ENCODE measurements at regions not wholly inside any gene's neighbourhood (a gene's known extent, or its start where the extent isn't known, plus 50 kb on each side); places are given as distances from the start of the nearest gene placed in this dataset.

DNA sequence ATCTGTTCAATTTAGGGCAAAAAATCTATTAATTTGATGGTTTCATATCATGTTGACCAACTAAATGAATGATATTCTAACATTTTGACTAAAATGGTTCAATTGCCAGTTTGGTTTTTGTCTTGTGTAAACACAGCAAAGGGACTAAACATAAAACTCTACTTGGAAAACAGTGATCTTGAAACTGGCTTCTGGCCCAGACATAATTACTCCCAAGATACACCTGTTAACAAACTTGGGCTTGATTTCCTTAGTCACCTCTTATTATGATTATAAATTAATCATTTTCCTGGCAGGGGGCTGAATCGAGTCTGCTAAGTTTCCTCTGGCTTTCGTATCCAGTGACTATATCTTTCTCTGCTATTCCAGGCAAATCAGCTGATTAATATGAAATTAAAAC lies 78.0 kb upstream of the OXGR1 start:
- no TSS peak for BruUV-seq (replicated peaks)
- no peaks in the 10 kb centered on the region for H3K9me1 ChIP-seq (replicated peaks; ENCODE audit: control insufficient read depth, extremely low read depth, insufficient read depth, low read length)
- no peaks in the 10 kb centered on the region for H3K9me3 ChIP-seq (replicated peaks; ENCODE audit: control insufficient read depth, insufficient read depth, low read length)
- ChIA-PET CTCF (no interaction called here), POLR2A (no interaction called here)
- no peak overlapping the region for H3K27ac ChIP-seq (ENCODE audit: insufficient read depth, low read depth, low read length)
- intact Hi-C loops (cut with micrococcal nuclease), result no loop called here
- H3K36me3 ChIP-seq (ENCODE audit: control insufficient read depth in 2 of 2, extremely low read depth in 1 of 2, insufficient read depth in 2 of 2, low read length in 2 of 2), result no peaks in the 10 kb centered on the region
- dilution Hi-C loops (cut with MboI; ENCODE audit: extremely low pct_ligation_motif_present, low sequenced_read_pairs), result no loop called here
- H3K9ac ChIP-seq (replicated peaks; ENCODE audit: extremely low read depth, insufficient read depth, low read length), result no peak overlapping the region
- no peaks in the 10 kb centered on the region for H3K4me1 ChIP-seq (ENCODE audit: control insufficient read depth, extremely low read depth, insufficient read depth, low read length)
- H4K20me1 ChIP-seq (replicated peaks; ENCODE audit: control insufficient read depth, extremely low read depth, insufficient read depth, low read length), result no peaks in the 10 kb centered on the region
- no peaks in the 10 kb centered on the region for H3K79me2 ChIP-seq (ENCODE audit: control insufficient read depth, insufficient read depth, low read length)
- peaks cover 11 to 15% of the 10 kb centered on the region in 2 experiments for H3K27me3 ChIP-seq (ENCODE audit: control insufficient read depth in 2 of 2, insufficient read depth in 2 of 2, low read length in 2 of 2)
- no peak overlapping the region for H3K4me2 ChIP-seq (ENCODE audit: insufficient read depth, low read length)
- H2AFZ ChIP-seq (ENCODE audit: low read depth, low read length), result no peak overlapping the region
- H3K4me3 ChIP-seq (replicated peaks in 1 of 3; ENCODE audit: insufficient read depth in 1 of 3, low read depth in 1 of 3, low read length in 3 of 3), result no peak overlapping the region
- TF ChIP-seq GATA2 (IDR thresholded peaks at IDR 0.05; ENCODE audit: insufficient read depth, insufficient read length, low read depth, low read length), result no peak
- TF ChIP-seq JUN (IDR thresholded peaks at IDR 0.05; ENCODE audit: borderline replicate concordance, insufficient read depth, insufficient read length, low read depth), result no peak
- TF ChIP-seq, protein P1, sequence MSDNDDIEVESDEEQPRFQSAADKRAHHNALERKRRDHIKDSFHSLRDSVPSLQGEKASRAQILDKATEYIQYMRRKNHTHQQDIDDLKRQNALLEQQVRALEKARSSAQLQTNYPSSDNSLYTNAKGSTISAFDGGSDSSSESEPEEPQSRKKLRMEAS (IDR thresholded peaks at IDR 0.05; ENCODE audit: insufficient read depth, insufficient read length), result no peak
- no peak for TF ChIP-seq POLR2A (IDR thresholded peaks at IDR 0.05; ENCODE audit: low read depth, low read length)
- TF ChIP-seq EZH2 (IDR thresholded peaks at IDR 0.05; ENCODE audit: borderline replicate concordance, low read depth, low read length, severe bottlenecking), result no peak
- no peak for TF ChIP-seq MYC (IDR thresholded peaks at IDR 0.05; ENCODE audit: low read depth, low read length)
- no peak for DNase-seq (ENCODE audit: low read depth, low spot score)
- FAIRE-seq, result no peak

GRCh38 chr13:97074618-97075017 lies 80.3 kb upstream of the OXGR1 start:
- H3K4me2 ChIP-seq (ENCODE audit: insufficient read depth, low read length), result no peak overlapping the region
- no peak for DNase-seq (ENCODE audit: low read depth, low spot score)
- H2AFZ ChIP-seq (ENCODE audit: low read depth, low read length), result no peak overlapping the region
- no peaks in the 10 kb centered on the region for H3K9me3 ChIP-seq (replicated peaks; ENCODE audit: control insufficient read depth, insufficient read depth, low read length)
- FAIRE-seq, result no peak
- no peaks in the 10 kb centered on the region for H3K9me1 ChIP-seq (replicated peaks; ENCODE audit: control insufficient read depth, extremely low read depth, insufficient read depth, low read length)
- no peak overlapping the region for H3K4me3 ChIP-seq (replicated peaks in 1 of 3; ENCODE audit: insufficient read depth in 1 of 3, low read depth in 1 of 3, low read length in 3 of 3)
- ChIA-PET POLR2A (no interaction called here), CTCF (interaction anchor here (1.5 to 2.1 kb wide), 2 partner anchors 12 to 57 kb away, joined by 3 to 6 read pairs; no protein-coding TSS in a partner anchor)
- no peaks in the 10 kb centered on the region for H3K79me2 ChIP-seq (ENCODE audit: control insufficient read depth, insufficient read depth, low read length)
- TF ChIP-seq GATA2 (IDR thresholded peaks at IDR 0.05; ENCODE audit: insufficient read depth, insufficient read length, low read depth, low read length), result no peak
- no peak for TF ChIP-seq MYC (IDR thresholded peaks at IDR 0.05; ENCODE audit: low read depth, low read length)
- no peaks in the 10 kb centered on the region for H4K20me1 ChIP-seq (replicated peaks; ENCODE audit: control insufficient read depth, extremely low read depth, insufficient read depth, low read length)
- dilution Hi-C loops (cut with MboI; ENCODE audit: extremely low pct_ligation_motif_present, low sequenced_read_pairs), result no loop called here
- intact Hi-C loops (cut with micrococcal nuclease), result no loop called here
- no TSS peak for BruUV-seq (replicated peaks)
- H3K27ac ChIP-seq (ENCODE audit: insufficient read depth, low read depth, low read length), result no peak overlapping the region
- H3K27me3 ChIP-seq (ENCODE audit: control insufficient read depth in 2 of 2, insufficient read depth in 2 of 2, low read length in 2 of 2), result peaks cover 2 to 9% of the 10 kb centered on the region in 2 experiments
- no peak overlapping the region for H3K9ac ChIP-seq (replicated peaks; ENCODE audit: extremely low read depth, insufficient read depth, low read length)
- no peaks in the 10 kb centered on the region for H3K36me3 ChIP-seq (ENCODE audit: control insufficient read depth in 2 of 2, extremely low read depth in 1 of 2, insufficient read depth in 2 of 2, low read length in 2 of 2)
- no peaks in the 10 kb centered on the region for H3K4me1 ChIP-seq (ENCODE audit: control insufficient read depth, extremely low read depth, insufficient read depth, low read length)

All from endothelial cell of umbilical vein (primary cell).